Trophoblast cell (in vitro differentiated cells and primary cell): ENCODE measurements at regions not wholly inside any gene's neighbourhood (a gene's known extent, or its start where the extent isn't known, plus 50 kb on each side); places are given as distances from the start of the nearest gene placed in this dataset.
A peak's percentile ranks its signal among the peaks of the same experiment; 100 is the strongest.

Source experiments
- DNase-seq, 2 donors: peaks; one replicate each; pipeline ENCODE4 v3.0.0-alpha.2; 2016
- H2AFZ ChIP-seq: 2 replicates; pipeline ENCODE4 v1.6.1; 2013; ENCODE audit warnings: low read length, moderate library complexity, mild to moderate bottlenecking; ENCODE audit not compliant: insufficient read depth, poor library complexity
- H2AK5ac ChIP-seq: 2 replicates; pipeline ENCODE4 v1.6.1; 2013; ENCODE audit warnings: mild to moderate bottlenecking, low read length
- H2BK120ac ChIP-seq: 2 replicates; pipeline ENCODE4 v1.6.1; 2013; ENCODE audit warnings: low read length, mild to moderate bottlenecking, moderate library complexity; ENCODE audit not compliant: insufficient read depth, poor library complexity
- H2BK12ac ChIP-seq: 2 replicates; pipeline ENCODE4 v1.6.1; 2013; ENCODE audit warnings: mild to moderate bottlenecking, low read length, moderate library complexity
- H2BK5ac ChIP-seq: 2 replicates; pipeline ENCODE4 v1.6.1; 2013; ENCODE audit warnings: low read length, low read depth, moderate library complexity, mild to moderate bottlenecking; ENCODE audit not compliant: poor library complexity
- H3K14ac ChIP-seq: 2 replicates; pipeline ENCODE4 v1.6.1; 2013; ENCODE audit warnings: mild to moderate bottlenecking, low read length
- H3K18ac ChIP-seq: 2 replicates; pipeline ENCODE4 v1.6.1; 2013; ENCODE audit warnings: mild to moderate bottlenecking, low read length
- H3K23ac ChIP-seq: 2 replicates; pipeline ENCODE4 v1.6.1; 2013; ENCODE audit warnings: low read length
- H3K27ac ChIP-seq: 2 replicates; pipeline ENCODE4 v1.5.1; 2013; ENCODE audit warnings: low read depth, mild to moderate bottlenecking, inconsistent platforms, low read length, moderate library complexity
- H3K27me3 ChIP-seq: 2 replicates; pipeline ENCODE4 v1.6.1; 2013; ENCODE audit warnings: inconsistent platforms, mild to moderate bottlenecking, low read length, moderate library complexity; ENCODE audit not compliant: insufficient read depth
- H3K36me3 ChIP-seq, 2 experiments: 1 replicate in 1 of 2; 2 replicates in 1 of 2; pipeline ENCODE4 v1.6.1; 2013; ENCODE audit warnings: low read length in 2 of 2, mild to moderate bottlenecking in 2 of 2, moderate library complexity in 1 of 2; ENCODE audit not compliant: insufficient read depth in 2 of 2, control insufficient read depth in 1 of 2
- H3K4ac ChIP-seq: 2 replicates; pipeline ENCODE4 v1.6.1; 2013; ENCODE audit warnings: low read depth, mild to moderate bottlenecking, low read length, moderate library complexity
- H3K4me1 ChIP-seq, 2 experiments: 1 replicate in 1 of 2; 2 replicates in 1 of 2; pipeline ENCODE4 v1.6.1; 2013; ENCODE audit warnings: low read length in 2 of 2, mild to moderate bottlenecking in 2 of 2, moderate library complexity in 1 of 2; ENCODE audit not compliant: insufficient read depth in 2 of 2, control insufficient read depth in 1 of 2
- H3K4me2 ChIP-seq: 2 replicates; pipeline ENCODE4 v1.6.1; 2013; ENCODE audit warnings: inconsistent platforms, mild to moderate bottlenecking, low read length, moderate library complexity
- H3K4me3 ChIP-seq: 2 replicates; pipeline ENCODE4 v1.5.1; 2013; ENCODE audit warnings: mild to moderate bottlenecking, low read depth, low read length, inconsistent platforms
- H3K79me1 ChIP-seq: one replicate; pipeline ENCODE4 v1.6.1; 2013; ENCODE audit warnings: low read length
- H3K79me2 ChIP-seq: 2 replicates; pipeline ENCODE4 v1.6.1; 2013; ENCODE audit warnings: low read length, mild to moderate bottlenecking; ENCODE audit not compliant: control insufficient read depth, insufficient read depth, poor library complexity
- H3K9ac ChIP-seq: 2 replicates; pipeline ENCODE4 v1.6.1; 2013; ENCODE audit warnings: mild to moderate bottlenecking, low read length
- H3K9me3 ChIP-seq: 2 replicates; pipeline ENCODE4 v1.6.1; 2013; ENCODE audit warnings: low read depth, mild to moderate bottlenecking, control low read depth, inconsistent platforms, low read length; ENCODE audit not compliant: insufficient read depth
- H4K12ac ChIP-seq: 2 replicates; pipeline ENCODE4 v1.6.1; 2013; ENCODE audit warnings: low read depth, mild to moderate bottlenecking, low read length, moderate library complexity
- H4K8ac ChIP-seq: 2 replicates; pipeline ENCODE4 v1.6.1; 2013; ENCODE audit warnings: low read depth, mild to moderate bottlenecking, low read length, moderate library complexity
- H4K91ac ChIP-seq: one replicate; pipeline ENCODE4 v1.6.1; 2013; ENCODE audit warnings: low read depth, mild to moderate bottlenecking, low read length, moderate library complexity
- WGBS: extraction: QIAGEN DNeasy Blood & Tissue Kit; methylation state at CpG from one replicate; pipeline ENCODE4 v1.1.7; 2013; ENCODE audit warnings: missing lambda C conversion rate; ENCODE audit not compliant: insufficient read length, insufficient coverage; ENCODE audit errors: extremely low coverage; 5-methylcytosine and 5-hydroxymethylcytosine counted together

GRCh38 chr15:92306663-92307062, 87.0 kb upstream of the ST8SIA2 start:
- WGBS, result no CpG with 5 or more reads among the region's 4 CpGs
- H2BK12ac ChIP-seq, result no peak overlapping the region
- no peaks in the 10 kb centered on the region for H3K36me3 ChIP-seq
- H3K4ac ChIP-seq, result no peak overlapping the region
- no peak overlapping the region for H3K27ac ChIP-seq
- peak overlapping the region; percentile 36 for H4K12ac ChIP-seq
- no peaks in the 10 kb centered on the region for H3K79me2 ChIP-seq
- H4K91ac ChIP-seq, result no peak overlapping the region
- H3K9ac ChIP-seq, result no peak overlapping the region
- H3K27me3 ChIP-seq, result no peaks in the 10 kb centered on the region
- H3K4me2 ChIP-seq, result no peak overlapping the region
- H2BK5ac ChIP-seq, result no peak overlapping the region
- no peak overlapping the region for H2AK5ac ChIP-seq
- DNase-seq, result peak in 1 of 2 donors; percentile 10
- no peaks in the 10 kb centered on the region for H3K79me1 ChIP-seq
- H3K4me3 ChIP-seq, result no peak overlapping the region
- no peaks in the 10 kb centered on the region for H3K9me3 ChIP-seq
- no peak overlapping the region for H2AFZ ChIP-seq
- no peak overlapping the region for H3K18ac ChIP-seq
- no peak overlapping the region for H2BK120ac ChIP-seq
- no peak overlapping the region for H3K23ac ChIP-seq
- H3K4me1 ChIP-seq, result no peaks in the 10 kb centered on the region
- no peak overlapping the region for H4K8ac ChIP-seq
- no peak overlapping the region for H3K14ac ChIP-seq

GRCh38 chr15:92315144-92315543, 78.5 kb upstream of the ST8SIA2 start:
- Histone ChIP-seq H3K23ac (no peak overlapping the region), H3K4me1 (no peaks in the 10 kb centered on the region), H3K18ac (no peak overlapping the region), H4K91ac (no peak overlapping the region), H4K8ac (no peak overlapping the region), H3K36me3 (no peaks in the 10 kb centered on the region), H2BK12ac (no peak overlapping the region), H2AK5ac (no peak overlapping the region), H4K12ac (no peak overlapping the region), H3K27ac (no peak overlapping the region), H3K4ac (no peak overlapping the region), H3K9me3 (no peaks in the 10 kb centered on the region), H3K79me2 (peaks cover 1% of the 10 kb centered on the region), H2BK120ac (no peak overlapping the region), H3K14ac (no peak overlapping the region), H3K4me2 (no peak overlapping the region), H3K79me1 (no peaks in the 10 kb centered on the region), H3K27me3 (no peaks in the 10 kb centered on the region), H2BK5ac (no peak overlapping the region), H2AFZ (no peak overlapping the region), H3K9ac (no peak overlapping the region), H3K4me3 (no peak overlapping the region)
- WGBS, result no CpG with 5 or more reads among the region's 4 CpGs
- no peak for DNase-seq

- no peak overlapping the region for H4K12ac ChIP-seq
- no peak overlapping the region for H3K4me3 ChIP-seq
- no peak overlapping the region for H3K9ac ChIP-seq
- no peak overlapping the region for H2AK5ac ChIP-seq
- H3K27ac ChIP-seq, result no peak overlapping the region
- peaks cover 1% of the 10 kb centered on the region for H3K79me2 ChIP-seq
- no peaks in the 10 kb centered on the region for H3K36me3 ChIP-seq
- H3K18ac ChIP-seq, result no peak overlapping the region
- no peak overlapping the region for H3K23ac ChIP-seq
- no peak overlapping the region for H2AFZ ChIP-seq
- H4K91ac ChIP-seq, result no peak overlapping the region
- H3K9me3 ChIP-seq, result no peaks in the 10 kb centered on the region
- no peaks in the 10 kb centered on the region for H3K79me1 ChIP-seq
- no peak overlapping the region for H3K14ac ChIP-seq
- H2BK5ac ChIP-seq, result no peak overlapping the region
- no peaks in the 10 kb centered on the region for H3K4me1 ChIP-seq
- no peak overlapping the region for H2BK12ac ChIP-seq
- DNase-seq, result no peak
- H3K27me3 ChIP-seq, result no peaks in the 10 kb centered on the region
- H4K8ac ChIP-seq, result no peak overlapping the region
- no CpG with 5 or more reads among the region's 2 CpGs for WGBS
- no peak overlapping the region for H3K4me2 ChIP-seq
- no peak overlapping the region for H2BK120ac ChIP-seq
- no peak overlapping the region for H3K4ac ChIP-seq
Observed at GRCh38 chr15:92315595-92316211, 78.0 kb upstream of the ST8SIA2 start.

GRCh38 chr15:92316586-92317295, 76.9 kb upstream of the ST8SIA2 start:
- peaks cover 1% of the 10 kb centered on the region for H3K79me2 ChIP-seq
- no peak overlapping the region for H3K23ac ChIP-seq
- no peak overlapping the region for H3K4me2 ChIP-seq
- H3K36me3 ChIP-seq, result no peaks in the 10 kb centered on the region
- H3K4ac ChIP-seq, result no peak overlapping the region
- H3K14ac ChIP-seq, result no peak overlapping the region
- no peaks in the 10 kb centered on the region for H3K4me1 ChIP-seq
- H3K4me3 ChIP-seq, result no peak overlapping the region
- H3K27me3 ChIP-seq, result no peaks in the 10 kb centered on the region
- H4K12ac ChIP-seq, result no peak overlapping the region
- no peak overlapping the region for H3K27ac ChIP-seq
- DNase-seq, result no peak
- H4K91ac ChIP-seq, result no peak overlapping the region
- H3K79me1 ChIP-seq, result no peaks in the 10 kb centered on the region
- no peak overlapping the region for H2AK5ac ChIP-seq
- no peaks in the 10 kb centered on the region for H3K9me3 ChIP-seq
- no peak overlapping the region for H2BK120ac ChIP-seq
- H4K8ac ChIP-seq, result no peak overlapping the region
- no peak overlapping the region for H2AFZ ChIP-seq
- no peak overlapping the region for H2BK12ac ChIP-seq
- no peak overlapping the region for H3K9ac ChIP-seq
- WGBS, result no CpG with 5 or more reads among the region's 14 CpGs
- H2BK5ac ChIP-seq, result no peak overlapping the region
- no peak overlapping the region for H3K18ac ChIP-seq
